Activated naive CD8-positive, alpha-beta T cell treated with anti-CD3 and anti-CD28 coated beads, Interleukin-2, amount 10 ng/mL, durations not matched to agents 7 days and 5 days (primary cell): ENCODE measurements at regions not wholly inside any gene's neighbourhood (a gene's known extent, or its start where the extent isn't known, plus 50 kb on each side); places are given as distances from the start of the nearest gene placed in this dataset.

Source experiments
- ATAC-seq: fragments of 150-1000 bp; cut with Tn5 transposase; one replicate; pipeline ENCODE4 v1.10.0; 2021; ENCODE audit warnings: low read depth, moderate library complexity
- POLR2A ChIA-PET: fragments of 350-600 bp; sonication (Branson Sonifier 250); formaldehyde crosslinking; loops from one replicate; lab custom pipeline; 2021; ENCODE audit warnings: antibody characterized with exemption; lab: Charles Lee
- DNase-seq: peaks from one replicate; pipeline ENCODE4 v3.0.0; 2021
- H3K27ac Mint-ChIP-seq: one replicate; pipeline ENCODE4 v1.8.0; 2022; ENCODE audit warnings: mild to moderate bottlenecking, mixed read lengths
- H3K27me3 Mint-ChIP-seq: one replicate; pipeline ENCODE4 v1.8.0; 2022; ENCODE audit warnings: mild to moderate bottlenecking, moderate library complexity, mixed read lengths
- H3K36me3 Mint-ChIP-seq: one replicate; pipeline ENCODE4 v1.8.0; 2021; ENCODE audit warnings: mild to moderate bottlenecking, mixed read lengths
- H3K4me1 Mint-ChIP-seq: one replicate; pipeline ENCODE4 v1.8.0; 2021; ENCODE audit warnings: mixed read lengths
- H3K4me3 Mint-ChIP-seq: one replicate; pipeline ENCODE4 v1.8.0; 2022; ENCODE audit warnings: mild to moderate bottlenecking, moderate library complexity, mixed read lengths
- H3K9me3 Mint-ChIP-seq: one replicate; pipeline ENCODE4 v1.8.0; 2021; ENCODE audit warnings: mixed read lengths

DNA sequence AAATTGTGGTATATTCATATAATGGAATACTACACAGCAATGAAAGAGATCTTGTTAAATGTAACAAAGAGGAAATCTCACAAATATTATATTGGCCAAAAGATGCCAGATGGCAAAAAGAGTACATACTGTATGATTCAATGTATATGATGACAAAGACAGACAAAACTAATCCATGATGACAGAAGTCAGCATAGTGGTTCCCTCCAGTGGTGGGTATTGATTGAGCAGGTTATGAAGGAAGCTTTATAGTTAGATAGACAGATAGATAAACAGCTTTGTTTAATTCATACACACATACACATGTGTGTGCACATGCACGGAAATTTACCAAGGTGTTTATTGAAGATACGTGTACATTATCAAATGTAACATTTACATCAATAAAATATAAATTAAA lies 74.4 kb upstream of the SMIM36 start:
- POLR2A ChIA-PET = no interaction called here
- peaks cover 1% of the 10 kb centered on the region for H3K4me1 Mint-ChIP-seq

GRCh38 chr17:55584861-55585260 lies 73.6 kb upstream of the SMIM36 start:
- peaks cover 3% of the 10 kb centered on the region for H3K27me3 Mint-ChIP-seq
- H3K36me3 Mint-ChIP-seq = no peaks in the 10 kb centered on the region
- DNase-seq (no peak), ATAC-seq (no peak)
- POLR2A ChIA-PET = no interaction called here
- H3K27ac Mint-ChIP-seq = no peak overlapping the region
- no peaks in the 10 kb centered on the region for H3K9me3 Mint-ChIP-seq
- H3K4me1 Mint-ChIP-seq = peaks cover 1% of the 10 kb centered on the region
- H3K4me3 Mint-ChIP-seq = no peak overlapping the region

More for the DNA sequence above, 74.4 kb upstream of the SMIM36 start:
- Mint-ChIP-seq H3K4me3 (no peak overlapping the region), H3K9me3 (no peaks in the 10 kb centered on the region), H3K27ac (no peak overlapping the region), H3K36me3 (no peaks in the 10 kb centered on the region), H3K27me3 (peaks cover 3% of the 10 kb centered on the region)
- ATAC-seq = no peak
- no peak for DNase-seq

GRCh38 chr17:55584055-55584685 lies 72.9 kb upstream of the SMIM36 start:
- Mint-ChIP-seq H3K27ac (no peak overlapping the region), H3K4me1 (peaks cover 1% of the 10 kb centered on the region), H3K27me3 (peaks cover 3% of the 10 kb centered on the region), H3K4me3 (no peak overlapping the region), H3K9me3 (no peaks in the 10 kb centered on the region), H3K36me3 (no peaks in the 10 kb centered on the region)
- no peak for ATAC-seq
- DNase-seq = no peak
- POLR2A ChIA-PET = no interaction called here

DNA sequence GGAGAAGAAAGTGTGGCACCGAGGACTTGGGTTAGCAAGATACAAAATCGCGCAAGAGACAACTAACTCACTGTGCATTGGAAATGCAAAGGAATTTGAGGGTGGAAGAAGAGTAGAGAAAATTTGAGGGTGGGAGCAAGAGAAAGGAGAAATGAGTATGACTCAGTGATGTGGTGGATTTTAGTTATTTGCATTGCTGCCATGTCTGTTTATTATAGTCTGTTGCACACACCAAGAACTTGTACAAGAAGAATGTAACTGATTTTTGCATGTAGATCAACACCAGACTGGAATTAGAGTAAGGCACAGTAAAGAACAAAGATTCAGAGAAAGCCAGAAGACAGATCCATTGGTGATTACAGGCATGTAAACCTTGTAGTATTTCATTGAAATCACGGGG lies 71.6 kb upstream of the SMIM36 start:
- H3K9me3 Mint-ChIP-seq = no peaks in the 10 kb centered on the region
- no peak overlapping the region for H3K27ac Mint-ChIP-seq
- no peak for DNase-seq
- H3K4me1 Mint-ChIP-seq = peaks cover 1% of the 10 kb centered on the region
- POLR2A ChIA-PET = no interaction called here
- ATAC-seq = no peak
- no peaks in the 10 kb centered on the region for H3K36me3 Mint-ChIP-seq
- H3K4me3 Mint-ChIP-seq = no peak overlapping the region
- peaks cover 3% of the 10 kb centered on the region for H3K27me3 Mint-ChIP-seq

GRCh38 chr17:55580596-55581133 lies 69.4 kb upstream of the SMIM36 start:
- no peaks in the 10 kb centered on the region for H3K9me3 Mint-ChIP-seq
- no peaks in the 10 kb centered on the region for H3K36me3 Mint-ChIP-seq
- DNase-seq (no peak), ATAC-seq (no peak)
- H3K27me3 Mint-ChIP-seq = peaks cover 3% of the 10 kb centered on the region
- peaks cover 1% of the 10 kb centered on the region for H3K4me1 Mint-ChIP-seq
- no peak overlapping the region for H3K4me3 Mint-ChIP-seq
- POLR2A ChIA-PET = no interaction called here
- no peak overlapping the region for H3K27ac Mint-ChIP-seq

- no peak for DNase-seq
- no peak for ATAC-seq
- Mint-ChIP-seq H3K4me1 (no peaks in the 10 kb centered on the region), H3K27me3 (peaks cover 5% of the 10 kb centered on the region), H3K4me3 (no peak overlapping the region), H3K9me3 (no peaks in the 10 kb centered on the region), H3K27ac (no peak overlapping the region), H3K36me3 (no peaks in the 10 kb centered on the region)
- POLR2A ChIA-PET = interaction anchor here (1.2 kb wide), 1 partner anchor 10 kb away, joined by 3 read pairs; no protein-coding TSS in a partner anchor
These were observed 66.4 kb upstream of the SMIM36 start for GRCh38 chr17:55577687-55578086.

DNA sequence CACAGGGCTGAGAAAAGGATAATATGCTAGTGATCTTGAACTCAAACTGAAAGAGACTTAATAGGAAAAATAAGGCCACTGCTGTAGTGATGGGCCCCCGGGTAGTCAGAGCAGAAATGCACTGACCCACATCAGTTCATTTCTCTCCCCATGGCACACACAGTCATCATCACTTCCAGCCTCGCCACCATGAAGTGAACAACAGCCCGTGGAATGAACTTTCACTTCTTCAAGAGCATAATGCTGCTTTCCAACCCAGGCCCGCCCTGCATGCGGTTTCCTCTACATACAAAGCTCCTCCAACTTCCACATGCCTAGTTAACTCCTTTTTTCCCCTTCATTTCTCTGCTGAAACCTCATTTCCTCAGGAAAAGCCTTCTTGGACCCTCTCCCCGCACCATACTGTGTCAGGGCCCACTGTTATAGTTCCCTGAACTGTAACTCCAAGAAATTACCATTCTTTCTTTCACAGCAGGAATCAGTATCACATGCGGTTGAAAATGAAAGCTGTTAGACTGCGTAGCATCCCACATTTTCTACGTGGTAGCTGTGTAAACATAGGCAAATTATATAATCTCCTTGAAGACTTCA lies 65.8 kb upstream of the SMIM36 start:
- H3K4me1 Mint-ChIP-seq = no peaks in the 10 kb centered on the region
- no peaks in the 10 kb centered on the region for H3K36me3 Mint-ChIP-seq
- ATAC-seq (peak; percentile 74), DNase-seq (peak; percentile 36)
- peaks cover 5% of the 10 kb centered on the region for H3K27me3 Mint-ChIP-seq
- no peaks in the 10 kb centered on the region for H3K9me3 Mint-ChIP-seq
- POLR2A ChIA-PET = interaction anchor here (1.2 kb wide), 1 partner anchor 9 kb away, joined by 3 read pairs; no protein-coding TSS in a partner anchor
- H3K27ac Mint-ChIP-seq = no peak overlapping the region
- no peak overlapping the region for H3K4me3 Mint-ChIP-seq

GRCh38 chr17:55576237-55576995 lies 65.2 kb upstream of the SMIM36 start:
- ATAC-seq = no peak
- Mint-ChIP-seq H3K36me3 (no peaks in the 10 kb centered on the region), H3K4me3 (no peak overlapping the region), H3K27ac (no peak overlapping the region), H3K4me1 (no peaks in the 10 kb centered on the region), H3K9me3 (no peaks in the 10 kb centered on the region), H3K27me3 (peaks cover 2% of the 10 kb centered on the region)
- POLR2A ChIA-PET = interaction anchor here (1.2 kb wide), 1 partner anchor 8 kb away, joined by 3 read pairs; no protein-coding TSS in a partner anchor
- DNase-seq = no peak

DNA sequence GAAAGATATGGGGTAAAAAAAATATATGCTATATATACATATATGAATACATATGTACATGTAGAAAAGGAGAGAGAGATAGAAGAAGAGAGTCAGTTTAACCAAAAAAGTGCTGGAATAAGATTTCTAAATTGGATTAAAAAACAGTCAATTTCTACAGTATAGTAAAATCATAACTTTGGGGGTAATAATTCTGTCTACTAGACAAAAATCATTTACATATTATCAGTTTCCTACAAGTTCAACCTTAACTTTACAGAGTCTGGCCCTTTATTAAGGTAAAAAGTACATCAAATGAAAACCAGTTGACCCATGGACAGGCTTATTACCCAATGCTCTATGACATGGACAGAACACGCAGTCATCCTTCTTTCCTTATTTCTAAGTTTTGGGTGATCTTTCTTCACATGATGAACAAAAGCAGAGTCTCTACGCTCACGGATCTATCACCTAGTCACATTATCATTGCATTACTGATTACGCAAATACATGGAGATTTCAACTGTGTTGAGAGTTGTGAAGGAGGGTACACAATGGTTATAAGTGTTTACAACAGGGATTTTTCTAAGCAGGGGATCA lies 63.9 kb upstream of the SMIM36 start:
- Mint-ChIP-seq H3K27me3 (peaks cover 2% of the 10 kb centered on the region), H3K4me1 (no peaks in the 10 kb centered on the region), H3K4me3 (no peak overlapping the region), H3K9me3 (no peaks in the 10 kb centered on the region), H3K27ac (no peak overlapping the region), H3K36me3 (no peaks in the 10 kb centered on the region)
- ATAC-seq (no peak), DNase-seq (no peak)
- POLR2A ChIA-PET = no interaction called here

GRCh38 chr17:55572599-55572998 lies 61.3 kb upstream of the SMIM36 start:
- Mint-ChIP-seq H3K27ac (no peak overlapping the region), H3K27me3 (peaks cover 4% of the 10 kb centered on the region), H3K4me3 (no peak overlapping the region), H3K9me3 (no peaks in the 10 kb centered on the region), H3K4me1 (no peaks in the 10 kb centered on the region), H3K36me3 (no peaks in the 10 kb centered on the region)
- no peak for DNase-seq
- POLR2A ChIA-PET = no interaction called here
- ATAC-seq = no peak

DNA sequence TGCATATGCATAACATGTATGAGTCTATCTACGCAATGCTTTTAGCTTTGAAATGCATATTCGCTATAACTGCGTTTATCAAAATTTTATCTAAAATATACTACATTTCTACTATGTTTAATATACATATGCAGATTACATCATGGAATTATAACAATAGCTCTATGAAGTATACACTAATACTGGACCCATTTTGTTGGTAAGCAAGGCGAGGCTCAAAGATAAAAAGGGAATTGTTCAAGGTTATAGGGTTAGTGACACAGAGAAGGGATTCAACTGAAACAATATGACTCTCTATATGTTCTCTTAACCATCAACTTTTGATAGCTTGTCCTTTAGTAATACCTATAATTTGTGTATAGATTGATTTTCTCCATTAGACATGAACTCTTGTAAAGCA lies 60.9 kb upstream of the SMIM36 start:
- H3K36me3 Mint-ChIP-seq = no peaks in the 10 kb centered on the region
- no peak for ATAC-seq
- H3K4me3 Mint-ChIP-seq = no peak overlapping the region
- no peak overlapping the region for H3K27ac Mint-ChIP-seq
- H3K4me1 Mint-ChIP-seq = peaks cover 2% of the 10 kb centered on the region
- no peaks in the 10 kb centered on the region for H3K9me3 Mint-ChIP-seq
- H3K27me3 Mint-ChIP-seq = peaks cover 4% of the 10 kb centered on the region
- POLR2A ChIA-PET = no interaction called here
- no peak for DNase-seq

DNA sequence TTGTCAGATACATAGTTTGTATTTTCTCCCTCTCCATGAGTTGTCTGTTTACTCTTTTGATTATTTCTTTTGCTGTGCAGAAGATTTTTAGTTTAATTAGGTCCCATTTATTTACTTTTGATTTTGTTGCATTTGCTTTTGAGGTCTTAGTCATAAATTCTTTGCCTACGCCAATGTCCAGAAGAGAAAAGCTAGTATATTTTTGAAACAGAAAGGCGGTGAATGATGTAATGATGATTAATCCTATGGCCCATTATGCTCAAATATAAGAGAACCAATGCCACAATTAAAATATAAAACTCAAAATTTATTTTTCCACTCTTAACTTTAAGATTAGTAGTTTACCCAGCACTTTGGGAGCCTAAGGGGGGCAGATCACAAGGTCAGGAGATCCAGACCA lies 59.8 kb upstream of the SMIM36 start:
- no peaks in the 10 kb centered on the region for H3K36me3 Mint-ChIP-seq
- H3K9me3 Mint-ChIP-seq = no peaks in the 10 kb centered on the region
- no peak for DNase-seq
- no peak overlapping the region for H3K4me3 Mint-ChIP-seq
- no peak overlapping the region for H3K27ac Mint-ChIP-seq
- H3K27me3 Mint-ChIP-seq = peaks cover 7% of the 10 kb centered on the region
- ATAC-seq = no peak
- H3K4me1 Mint-ChIP-seq = peaks cover 6% of the 10 kb centered on the region
- POLR2A ChIA-PET = no interaction called here

GRCh38 chr17:55570391-55570790 lies 59.1 kb upstream of the SMIM36 start:
- no peaks in the 10 kb centered on the region for H3K36me3 Mint-ChIP-seq
- DNase-seq = no peak
- peaks cover 13% of the 10 kb centered on the region for H3K27me3 Mint-ChIP-seq
- H3K4me1 Mint-ChIP-seq = peaks cover 6% of the 10 kb centered on the region
- no peaks in the 10 kb centered on the region for H3K9me3 Mint-ChIP-seq
- no peak overlapping the region for H3K27ac Mint-ChIP-seq
- H3K4me3 Mint-ChIP-seq = no peak overlapping the region
- POLR2A ChIA-PET = no interaction called here
- ATAC-seq = no peak
